Body of pancreas (tissue), 4 donors: ENCODE measurements at regions not wholly inside any gene's neighbourhood (a gene's known extent, or its start where the extent isn't known, plus 50 kb on each side); places are given as distances from the start of the nearest gene placed in this dataset.
A peak's percentile ranks its signal among the peaks of the same experiment; 100 is the strongest.

ENCODE experiments used
- ATAC-seq: fragments of 150-250 bp; one replicate; pipeline ENCODE4 v1.9.1; 2016
- DNase-seq, 4 donors: peaks; one replicate each; pipeline ENCODE4 v3.0.0-alpha.2; 2019
- H3K27ac ChIP-seq, 4 donors: fragments of 200-600 bp; sonication (generic); 1 replicate in 3 of 4; 2 replicates in 1 of 4; pipeline versions ENCODE4 v1.5.1 to v1.6.1; 2016 to 2019; ENCODE audit warnings: mild to moderate bottlenecking in 1 of 4, mixed read lengths in 1 of 4, moderate library complexity in 1 of 4
- H3K27me3 ChIP-seq, 2 donors: fragments of 200-600 bp; sonication (generic); one replicate each; pipeline ENCODE4 v1.6.0; 2016; ENCODE audit warnings: mild to moderate bottlenecking in 1 of 2
- H3K36me3 ChIP-seq, 2 donors: fragments of 200-600 bp; sonication (generic); replicated peaks in 1 of 2; 2 replicates each; pipeline ENCODE4 v1.5.1; 2016; ENCODE audit warnings: low read depth in 2 of 2; ENCODE audit not compliant: insufficient read depth in 1 of 2
- H3K4me1 ChIP-seq: fragments of 200-600 bp; sonication (generic); one replicate; pipeline ENCODE4 v1.6.0; 2016
- H3K4me3 ChIP-seq, 2 donors: fragments of 200-600 bp; sonication (generic); 1 replicate in 1 of 2; 2 replicates in 1 of 2; pipeline ENCODE4 v1.5.1; 2016 to 2019
- H3K9me3 ChIP-seq, 3 donors: fragments of 200-600 bp; sonication (generic); 1 replicate in 2 of 3; 2 replicates in 1 of 3; pipeline ENCODE4 v1.5.1; 2016
- CTCF ChIP-seq, 7 experiments: fragments of 450-650 bp in 4 of 7; fragments of 200-600 bp in 3 of 7; sonication (generic) in 3 of 7; IDR thresholded peaks; one replicate each; pipeline ENCODE4 v1.5.1; 2016 to 2019; ENCODE audit warnings: antibody characterized with exemption in 7 of 7
- POLR2A ChIP-seq, 3 donors: fragments of 450-650 bp; IDR thresholded peaks; one replicate each; pipeline ENCODE4 v1.6.1; 2016; ENCODE audit warnings: antibody characterized with exemption in 3 of 3, mild to moderate bottlenecking in 2 of 3
- WGBS, 2 donors: methylation state at CpG; one replicate each; pipeline ENCODE4 v1.1.5; 2017; 5-methylcytosine and 5-hydroxymethylcytosine counted together
- intact Hi-C: fragments of 100-400 bp; cut with DNase I; formaldehyde crosslinking; loops from one replicate; pipeline ENCODE4 v1.15.1; 2023

- WGBS, 2 donors: 74 to 77% methylated on average over 6 to 7 of the region's 7 CpGs
- Histone ChIP-seq H3K4me1 (no peaks in the 10 kb centered on the region), H3K27me3 (no peaks in the 10 kb centered on the region), H3K27ac (no peak overlapping the region), H3K36me3 (no peaks in the 10 kb centered on the region), H3K9me3 (no peaks in the 10 kb centered on the region), H3K4me3 (no peak overlapping the region)
- no peak for TF ChIP-seq POLR2A (IDR thresholded peaks at IDR 0.05)
- TF ChIP-seq CTCF (IDR thresholded peaks at IDR 0.05): peak in 3 of 7 experiments; percentile 9 to 32 (median 21)
- intact Hi-C loops: no loop called here
- DNase-seq (no peak), ATAC-seq (no peak)
These were observed 573.0 kb upstream of the SLITRK1 start for GRCh38 chr13:84455143-84455905.

- Histone ChIP-seq H3K27me3 (no peaks in the 10 kb centered on the region), H3K36me3 (no peaks in the 10 kb centered on the region), H3K4me1 (no peaks in the 10 kb centered on the region), H3K4me3 (no peak overlapping the region), H3K27ac (no peak overlapping the region), H3K9me3 (no peaks in the 10 kb centered on the region)
- TF ChIP-seq CTCF (IDR thresholded peaks at IDR 0.05) (no peak), POLR2A (IDR thresholded peaks at IDR 0.05) (no peak)
- DNase-seq (no peak), ATAC-seq (no peak)
- 90% methylated on average over 2 to 4 of the region's 4 CpGs for WGBS, 2 donors
- intact Hi-C loops: no loop called here
These were observed 565.3 kb upstream of the SLITRK1 start for GRCh38 chr13:84447640-84447978.

DNA sequence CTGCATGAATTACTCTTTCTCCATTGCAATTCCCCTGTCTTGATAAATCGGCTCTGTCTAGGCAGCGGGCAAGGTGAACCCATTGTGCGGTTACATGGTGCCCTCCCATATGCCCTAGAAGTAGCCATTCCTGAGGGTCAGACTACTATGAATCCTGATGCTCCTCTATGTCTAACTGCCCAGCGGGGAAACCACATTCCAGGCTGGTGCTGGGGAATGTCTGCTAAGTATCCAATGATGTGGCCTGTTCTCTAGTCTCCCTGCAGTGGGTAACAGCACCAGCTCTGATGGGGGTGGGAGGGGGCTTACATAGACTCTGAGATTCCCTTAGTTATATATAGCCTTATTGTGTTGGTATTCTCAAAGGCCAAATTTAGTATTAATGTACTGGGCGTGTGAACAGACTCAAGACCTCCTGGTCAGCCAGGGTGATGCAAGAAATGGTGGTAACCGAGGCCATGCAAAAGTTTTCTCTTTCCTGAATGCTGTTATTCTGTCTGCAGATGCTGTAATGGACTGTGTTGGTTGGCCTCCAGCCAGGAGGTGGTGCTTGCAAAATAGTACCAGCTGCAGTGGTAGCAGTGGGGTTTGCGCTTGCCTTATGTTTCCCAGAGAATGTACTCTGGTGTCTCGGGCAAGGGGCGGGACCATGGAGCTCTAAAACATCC is 564.8 kb upstream of the SLITRK1 start:
- TF ChIP-seq POLR2A (IDR thresholded peaks at IDR 0.05) (no peak), CTCF (IDR thresholded peaks at IDR 0.05) (no peak)
- 79 to 91% methylated on average over 6 to 9 of the region's 9 CpGs for WGBS, 2 donors
- H3K36me3 ChIP-seq: no peaks in the 10 kb centered on the region
- no peak overlapping the region for H3K27ac ChIP-seq
- no peaks in the 10 kb centered on the region for H3K9me3 ChIP-seq
- H3K27me3 ChIP-seq: no peaks in the 10 kb centered on the region
- ATAC-seq (no peak), DNase-seq (peak in 1 of 4 donors; percentile 6)
- no peak overlapping the region for H3K4me3 ChIP-seq
- intact Hi-C loops: no loop called here
- no peaks in the 10 kb centered on the region for H3K4me1 ChIP-seq

DNA sequence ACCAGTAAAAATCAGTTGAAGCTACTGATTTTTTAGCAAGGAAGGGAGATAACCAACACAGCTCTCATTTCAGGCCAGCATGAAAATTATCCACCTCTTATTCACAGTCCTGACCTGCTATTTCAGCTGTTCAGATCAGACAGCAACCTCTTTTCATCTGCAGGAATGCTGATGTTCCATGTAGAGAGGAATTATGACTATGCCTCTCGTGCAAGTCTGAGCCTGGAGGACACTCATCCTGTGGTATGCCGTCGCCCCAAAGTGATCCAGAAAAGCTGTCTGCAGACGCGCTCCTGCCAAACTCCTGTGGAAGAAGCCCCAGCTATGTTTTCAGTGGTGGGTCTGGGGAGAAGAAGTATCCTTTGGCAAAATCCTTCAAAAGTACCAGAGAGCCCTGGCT is 563.5 kb upstream of the SLITRK1 start:
- 90 to 94% methylated on average over 5 of the region's 5 CpGs for WGBS, 2 donors
- TF ChIP-seq POLR2A (IDR thresholded peaks at IDR 0.05): no peak
- TF ChIP-seq CTCF (IDR thresholded peaks at IDR 0.05): no peak
- DNase-seq (no peak), ATAC-seq (no peak)
- H3K36me3 ChIP-seq: no peaks in the 10 kb centered on the region
- no peaks in the 10 kb centered on the region for H3K4me1 ChIP-seq
- no peaks in the 10 kb centered on the region for H3K9me3 ChIP-seq
- no peak overlapping the region for H3K4me3 ChIP-seq
- intact Hi-C loops: no loop called here
- H3K27ac ChIP-seq: no peak overlapping the region
- no peaks in the 10 kb centered on the region for H3K27me3 ChIP-seq

- DNase-seq: no peak
- Histone ChIP-seq H3K27ac (no peak overlapping the region), H3K9me3 (no peaks in the 10 kb centered on the region), H3K4me1 (no peaks in the 10 kb centered on the region), H3K36me3 (no peaks in the 10 kb centered on the region), H3K4me3 (no peak overlapping the region), H3K27me3 (no peaks in the 10 kb centered on the region)
- TF ChIP-seq CTCF (IDR thresholded peaks at IDR 0.05): no peak
- TF ChIP-seq POLR2A (IDR thresholded peaks at IDR 0.05): no peak
- ATAC-seq: no peak
- intact Hi-C loops: no loop called here
These were observed 561.2 kb upstream of the SLITRK1 start for GRCh38 chr13:84443463-84443862.
